MM.1S (cell line): ENCODE measurements at regions not wholly inside any gene's neighbourhood (a gene's known extent, or its start where the extent isn't known, plus 50 kb on each side); places are given as distances from the start of the nearest gene placed in this dataset.

ENCODE experiments used
- DNase-seq: peaks from one replicate; pipeline ENCODE4 v3.0.0-alpha.2; 2015
- H2AFZ ChIP-seq: fragments of 300-600 bp; sonication (generic); 2 replicates; pipeline ENCODE4 v1.6.0; 2016; ENCODE audit warnings: antibody characterized with exemption, low read length
- H3F3A ChIP-seq: fragments of 300-600 bp; sonication (generic); 2 replicates; pipeline ENCODE4 v1.6.1; 2016; ENCODE audit warnings: mild to moderate bottlenecking, antibody characterized with exemption, low read length, moderate library complexity, mixed read lengths; ENCODE audit not compliant: insufficient read depth
- H3K27ac ChIP-seq: fragments of 300-600 bp; sonication (generic); 2 replicates; pipeline ENCODE4 v1.5.1; 2016; ENCODE audit warnings: mild to moderate bottlenecking, low read length
- H3K27me3 ChIP-seq: fragments of 300-600 bp; sonication (generic); replicated peaks from 2 replicates; pipeline ENCODE4 v1.6.0; 2016; ENCODE audit warnings: low read length; ENCODE audit not compliant: insufficient read depth
- H3K36me3 ChIP-seq: fragments of 300-600 bp; sonication (generic); replicated peaks from 2 replicates; pipeline ENCODE4 v1.6.1; 2016; ENCODE audit warnings: mild to moderate bottlenecking, low read length, mixed read lengths; ENCODE audit not compliant: insufficient read depth
- H3K4me1 ChIP-seq: fragments of 300-600 bp; sonication (generic); 2 replicates; pipeline ENCODE4 v1.6.1; 2016; ENCODE audit warnings: low read length, mixed read lengths
- H3K4me2 ChIP-seq: fragments of 300-600 bp; sonication (generic); 2 replicates; pipeline ENCODE4 v1.6.0; 2016; ENCODE audit warnings: low read depth, low read length
- H3K4me3 ChIP-seq: fragments of 300-600 bp; sonication (generic); 2 replicates; pipeline ENCODE4 v1.5.1; 2016; ENCODE audit warnings: low read length, mixed read lengths
- H3K79me2 ChIP-seq: fragments of 300-600 bp; sonication (generic); 2 replicates; pipeline ENCODE4 v1.6.1; 2016; ENCODE audit warnings: mixed run types, low read length, mixed read lengths
- H3K9ac ChIP-seq: fragments of 300-600 bp; sonication (generic); 2 replicates; pipeline ENCODE4 v1.6.1; 2016; ENCODE audit warnings: low read length, mixed read lengths
- H3K9me2 ChIP-seq: fragments of 300-600 bp; sonication (generic); replicated peaks from 2 replicates; pipeline ENCODE4 v1.6.1; 2016; ENCODE audit warnings: mild to moderate bottlenecking, low read length, mixed read lengths; ENCODE audit not compliant: insufficient read depth
- H3K9me3 ChIP-seq: fragments of 300-600 bp; sonication (generic); replicated peaks from 2 replicates; pipeline ENCODE4 v1.6.1; 2016; ENCODE audit warnings: mild to moderate bottlenecking, low read length, mixed read lengths; ENCODE audit not compliant: insufficient read depth
- H4K20me1 ChIP-seq: fragments of 300-600 bp; sonication (generic); 2 replicates; pipeline ENCODE4 v1.6.1; 2016; ENCODE audit warnings: mild to moderate bottlenecking, low read length, moderate library complexity, mixed read lengths; ENCODE audit not compliant: insufficient read depth
- CTCF ChIP-seq: fragments of 300-600 bp; sonication (generic); IDR thresholded peaks from 2 replicates; pipeline ENCODE4 v1.5.1; 2016; ENCODE audit warnings: antibody characterized with exemption, low read length, mixed read lengths
- EZH2 ChIP-seq: fragments of 300-600 bp; sonication (generic); optimal IDR thresholded peaks from 2 replicates; pipeline ENCODE3; 2017; ENCODE audit warnings: low read depth, mild to moderate bottlenecking, antibody characterized with exemption, low read length, mixed read lengths
- EZH2phosphoT487 ChIP-seq: fragments of 300-600 bp; sonication (generic); IDR thresholded peaks from 2 replicates; pipeline ENCODE4 v1.6.1; 2018; ENCODE audit warnings: antibody characterized with exemption, low read length

GRCh38 chr16:13621639-13622038 lies 298.3 kb upstream of the ERCC4 start:
- no peak for TF ChIP-seq CTCF
- no peak for TF ChIP-seq EZH2
- no peak for TF ChIP-seq EZH2phosphoT487
- no peak overlapping the region for H2AFZ ChIP-seq
- no peaks in the 10 kb centered on the region for H3K36me3 ChIP-seq

GRCh38 chr16:13628156-13628555 lies 291.8 kb upstream of the ERCC4 start:
- no peaks in the 10 kb centered on the region for H3K36me3 ChIP-seq
- H3F3A ChIP-seq, result no peaks in the 10 kb centered on the region
- no peak overlapping the region for H3K27ac ChIP-seq
- no peaks in the 10 kb centered on the region for H3K9me3 ChIP-seq
- H3K79me2 ChIP-seq, result no peaks in the 10 kb centered on the region
- no peaks in the 10 kb centered on the region for H4K20me1 ChIP-seq
- TF ChIP-seq EZH2 (no peak), CTCF (no peak), EZH2phosphoT487 (no peak)
- no peak overlapping the region for H3K4me3 ChIP-seq
- H2AFZ ChIP-seq, result no peak overlapping the region
- H3K27me3 ChIP-seq, result no peaks in the 10 kb centered on the region
- no peaks in the 10 kb centered on the region for H3K4me1 ChIP-seq
- no peaks in the 10 kb centered on the region for H3K9me2 ChIP-seq
- DNase-seq, result no peak
- H3K4me2 ChIP-seq, result no peak overlapping the region
- no peak overlapping the region for H3K9ac ChIP-seq

More at GRCh38 chr16:13621639-13622038, 298.3 kb upstream of the ERCC4 start:
- no peak for DNase-seq
- Histone ChIP-seq H4K20me1 (no peaks in the 10 kb centered on the region), H3K9me2 (no peaks in the 10 kb centered on the region), H3K9me3 (no peaks in the 10 kb centered on the region), H3F3A (no peaks in the 10 kb centered on the region), H3K27ac (no peak overlapping the region), H3K4me3 (no peak overlapping the region), H3K79me2 (no peaks in the 10 kb centered on the region), H3K4me1 (no peaks in the 10 kb centered on the region), H3K27me3 (no peaks in the 10 kb centered on the region), H3K4me2 (no peak overlapping the region), H3K9ac (no peak overlapping the region)

- H3K36me3 ChIP-seq, result no peaks in the 10 kb centered on the region
- DNase-seq, result no peak
- H3K27me3 ChIP-seq, result no peaks in the 10 kb centered on the region
- H3K27ac ChIP-seq, result no peak overlapping the region
- H4K20me1 ChIP-seq, result no peaks in the 10 kb centered on the region
- H3K4me3 ChIP-seq, result no peak overlapping the region
- no peaks in the 10 kb centered on the region for H3K9me3 ChIP-seq
- H3K9ac ChIP-seq, result no peak overlapping the region
- H3K9me2 ChIP-seq, result no peaks in the 10 kb centered on the region
- H3K79me2 ChIP-seq, result no peaks in the 10 kb centered on the region
- no peaks in the 10 kb centered on the region for H3K4me1 ChIP-seq
- H2AFZ ChIP-seq, result no peak overlapping the region
- H3K4me2 ChIP-seq, result no peak overlapping the region
- no peak for TF ChIP-seq EZH2phosphoT487
- no peak for TF ChIP-seq CTCF
- TF ChIP-seq EZH2, result no peak
- H3F3A ChIP-seq, result no peaks in the 10 kb centered on the region
Measured at GRCh38 chr16:13629704-13630103, 290.2 kb upstream of the ERCC4 start.
